ENCODE measurements at regions not wholly inside any gene's neighbourhood (a gene's known extent, or its start where the extent isn't known, plus 50 kb on each side); places are given as distances from the start of the nearest gene placed in this dataset.

DNA sequence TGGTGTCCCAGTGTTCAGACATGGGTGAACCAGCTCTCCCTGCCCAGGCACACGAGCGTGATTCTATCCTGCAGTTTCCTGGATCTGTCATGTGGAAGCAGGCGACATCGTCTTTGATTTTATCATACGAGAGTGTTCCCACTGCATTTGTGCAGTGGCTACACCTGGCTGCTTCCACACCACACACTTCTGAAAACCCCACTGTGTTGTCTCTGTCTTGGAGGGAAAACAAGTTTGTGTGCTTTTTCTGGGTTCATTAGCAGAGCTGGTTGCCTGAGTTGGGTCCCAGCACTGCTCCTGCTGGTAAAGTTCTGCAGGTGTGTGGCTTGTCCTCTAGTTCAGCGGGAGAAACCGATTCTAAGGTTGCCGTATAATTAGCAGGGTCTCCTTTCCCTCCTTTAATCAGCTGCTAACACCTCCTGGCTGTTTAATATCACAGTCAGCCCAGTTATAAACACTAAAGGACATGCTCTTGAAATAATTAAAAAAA is 58.5 kb upstream of the TWIST2 start:
- Mint-ChIP-seq H3K4me3 (ENCODE audit: low read depth) (no peak overlapping the region), H3K9me3 (ENCODE audit: low read depth) (no peaks in the 10 kb centered on the region), H3K36me3 (ENCODE audit: insufficient read depth) (no peaks in the 10 kb centered on the region), H3K4me1 (ENCODE audit: low read depth) (no peaks in the 10 kb centered on the region), H3K27me3 (peaks cover 20% of the 10 kb centered on the region), H3K27ac (no peak overlapping the region)
- no peak for DNase-seq (ENCODE audit: low spot score, unreplicated experiment)
- TF ChIP-seq, protein P1, sequence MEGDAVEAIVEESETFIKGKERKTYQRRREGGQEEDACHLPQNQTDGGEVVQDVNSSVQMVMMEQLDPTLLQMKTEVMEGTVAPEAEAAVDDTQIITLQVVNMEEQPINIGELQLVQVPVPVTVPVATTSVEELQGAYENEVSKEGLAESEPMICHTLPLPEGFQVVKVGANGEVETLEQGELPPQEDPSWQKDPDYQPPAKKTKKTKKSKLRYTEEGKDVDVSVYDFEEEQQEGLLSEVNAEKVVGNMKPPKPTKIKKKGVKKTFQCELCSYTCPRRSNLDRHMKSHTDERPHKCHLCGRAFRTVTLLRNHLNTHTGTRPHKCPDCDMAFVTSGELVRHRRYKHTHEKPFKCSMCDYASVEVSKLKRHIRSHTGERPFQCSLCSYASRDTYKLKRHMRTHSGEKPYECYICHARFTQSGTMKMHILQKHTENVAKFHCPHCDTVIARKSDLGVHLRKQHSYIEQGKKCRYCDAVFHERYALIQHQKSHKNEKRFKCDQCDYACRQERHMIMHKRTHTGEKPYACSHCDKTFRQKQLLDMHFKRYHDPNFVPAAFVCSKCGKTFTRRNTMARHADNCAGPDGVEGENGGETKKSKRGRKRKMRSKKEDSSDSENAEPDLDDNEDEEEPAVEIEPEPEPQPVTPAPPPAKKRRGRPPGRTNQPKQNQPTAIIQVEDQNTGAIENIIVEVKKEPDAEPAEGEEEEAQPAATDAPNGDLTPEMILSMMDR (IDR thresholded peaks at IDR 0.05; ENCODE audit: unreplicated experiment), result no peak

DNA sequence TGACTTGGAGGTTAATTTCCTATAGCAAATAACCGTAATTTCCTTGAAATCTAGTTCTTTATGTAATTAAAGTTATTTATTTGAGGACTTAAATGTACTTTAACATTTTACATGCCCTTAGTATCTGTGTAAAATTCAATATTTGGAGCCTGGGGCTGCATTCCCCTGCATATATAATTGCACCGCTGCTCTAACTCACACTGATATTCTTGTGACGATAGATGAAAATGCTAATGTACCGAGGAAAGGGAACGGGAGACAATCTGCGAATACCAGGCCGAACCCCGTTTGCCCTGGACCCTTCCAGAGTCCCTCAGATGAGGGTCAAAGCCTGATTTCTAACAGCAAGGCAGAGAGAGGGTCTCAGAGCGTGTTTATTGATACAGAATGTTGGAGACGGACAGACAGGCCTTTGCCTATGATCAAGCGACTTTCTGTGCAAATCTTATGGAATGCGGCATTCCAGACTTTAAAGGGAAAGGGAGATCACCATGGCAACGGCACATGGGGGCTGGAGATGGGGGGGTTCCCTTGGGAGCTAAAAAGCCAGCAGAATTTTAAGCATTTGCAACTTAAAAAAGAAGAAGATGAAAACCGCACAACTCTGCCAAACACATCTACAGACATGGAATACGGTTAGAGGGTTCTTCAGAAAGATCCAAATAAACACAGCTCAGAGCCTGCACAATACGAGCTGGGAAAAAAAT is 57.6 kb upstream of the TWIST2 start:
- Mint-ChIP-seq H3K4me3 (ENCODE audit: low read depth) (no peak overlapping the region), H3K27me3 (peaks cover 15% of the 10 kb centered on the region), H3K4me1 (ENCODE audit: low read depth) (no peaks in the 10 kb centered on the region), H3K27ac (no peak overlapping the region), H3K9me3 (ENCODE audit: low read depth) (no peaks in the 10 kb centered on the region), H3K36me3 (ENCODE audit: insufficient read depth) (no peaks in the 10 kb centered on the region)
- DNase-seq (ENCODE audit: low spot score, unreplicated experiment), result no peak
- TF ChIP-seq, protein P1 (IDR thresholded peaks at IDR 0.05; ENCODE audit: unreplicated experiment), result no peak

DNA sequence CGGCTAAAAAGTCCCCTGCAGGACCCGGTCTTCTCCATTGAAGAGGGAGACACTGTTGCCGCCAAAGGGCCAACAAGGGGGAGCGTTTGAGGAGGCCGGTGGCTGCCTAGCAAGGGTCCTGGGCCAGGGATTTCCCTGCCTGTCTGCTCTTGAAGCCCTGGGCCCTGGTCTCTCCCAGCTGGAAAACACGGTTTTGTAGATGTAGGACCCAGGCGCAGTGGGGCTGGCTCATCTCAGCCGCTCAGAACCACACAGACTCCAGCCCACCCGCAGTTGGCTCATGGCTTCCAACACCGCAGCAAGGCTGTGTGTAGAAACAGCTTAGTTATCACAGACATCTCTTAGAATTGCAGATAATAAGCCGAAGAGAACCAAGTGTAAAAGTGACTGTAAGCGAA is 57.1 kb upstream of the TWIST2 start:
- Mint-ChIP-seq H3K4me3 (ENCODE audit: low read depth) (no peak overlapping the region), H3K27me3 (peaks cover 16% of the 10 kb centered on the region), H3K4me1 (ENCODE audit: low read depth) (no peaks in the 10 kb centered on the region), H3K27ac (no peak overlapping the region), H3K9me3 (ENCODE audit: low read depth) (no peaks in the 10 kb centered on the region), H3K36me3 (ENCODE audit: insufficient read depth) (no peaks in the 10 kb centered on the region)
- DNase-seq (ENCODE audit: low spot score, unreplicated experiment), result no peak
- TF ChIP-seq, protein P1 (IDR thresholded peaks at IDR 0.05; ENCODE audit: unreplicated experiment), result no peak

DNA sequence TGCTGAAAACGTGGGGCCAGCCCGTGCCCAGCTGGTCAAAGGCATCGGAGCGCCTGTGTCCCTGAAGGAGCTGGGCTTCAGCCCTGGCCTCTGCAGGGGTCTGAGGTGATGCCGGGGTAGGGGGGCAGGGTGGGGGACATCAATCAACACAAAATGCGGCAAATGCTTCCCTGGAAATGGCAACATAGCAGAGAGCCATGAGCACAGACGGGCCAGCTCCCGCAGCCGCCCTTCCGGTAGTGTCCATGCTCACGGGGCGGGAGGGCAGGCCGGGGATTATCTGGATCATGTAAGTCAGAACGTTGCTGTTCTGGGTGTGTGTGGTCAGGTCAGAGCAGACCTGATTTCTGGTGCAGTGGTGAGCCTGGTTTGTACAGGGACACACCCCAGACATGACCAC is 56.5 kb upstream of the TWIST2 start:
- DNase-seq (ENCODE audit: low spot score, unreplicated experiment), result no peak
- H3K4me3 Mint-ChIP-seq (ENCODE audit: low read depth), result no peak overlapping the region
- peaks cover 18% of the 10 kb centered on the region for H3K27me3 Mint-ChIP-seq
- H3K36me3 Mint-ChIP-seq (ENCODE audit: insufficient read depth), result no peaks in the 10 kb centered on the region
- H3K27ac Mint-ChIP-seq, result no peak overlapping the region
- H3K9me3 Mint-ChIP-seq (ENCODE audit: low read depth), result no peaks in the 10 kb centered on the region
- no peaks in the 10 kb centered on the region for H3K4me1 Mint-ChIP-seq (ENCODE audit: low read depth)
- TF ChIP-seq, protein P1 (IDR thresholded peaks at IDR 0.05; ENCODE audit: unreplicated experiment), result no peak

DNA sequence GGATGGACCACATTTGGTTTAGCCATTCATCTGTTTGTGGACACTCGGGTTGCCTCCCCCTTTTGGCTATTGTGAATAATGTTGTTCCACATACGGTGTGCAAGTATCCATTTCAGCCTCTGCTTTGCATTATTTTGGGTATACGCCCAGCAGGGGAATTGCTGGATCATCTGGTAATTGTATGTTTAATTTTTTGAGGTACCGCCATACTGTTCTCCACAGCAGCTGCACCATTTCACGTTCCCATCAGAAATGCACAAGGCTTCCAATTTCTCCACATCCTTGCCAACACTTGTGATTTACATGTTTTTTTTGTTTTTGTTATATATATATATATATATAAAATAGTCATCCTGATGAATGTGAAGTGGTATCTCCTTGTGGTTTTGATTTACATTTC is 54.6 kb upstream of the TWIST2 start:
- TF ChIP-seq, protein P1 (IDR thresholded peaks at IDR 0.05; ENCODE audit: unreplicated experiment), result no peak
- H3K4me3 Mint-ChIP-seq (ENCODE audit: low read depth), result no peak overlapping the region
- DNase-seq (ENCODE audit: low spot score, unreplicated experiment), result no peak
- no peaks in the 10 kb centered on the region for H3K9me3 Mint-ChIP-seq (ENCODE audit: low read depth)
- H3K27me3 Mint-ChIP-seq, result peaks cover 28% of the 10 kb centered on the region
- no peaks in the 10 kb centered on the region for H3K4me1 Mint-ChIP-seq (ENCODE audit: low read depth)
- no peak overlapping the region for H3K27ac Mint-ChIP-seq
- H3K36me3 Mint-ChIP-seq (ENCODE audit: insufficient read depth), result no peaks in the 10 kb centered on the region
